ENCODE measurements at regions not wholly inside any gene's neighbourhood (a gene's known extent, or its start where the extent isn't known, plus 50 kb on each side); places are given as distances from the start of the nearest gene placed in this dataset.

- TF ChIP-seq CTCF (IDR thresholded peaks at IDR 0.05; ENCODE audit: control insufficient read depth, extremely low read depth, insufficient read depth): no peak
- no peak for DNase-seq (ENCODE audit: low read depth)
- no peak overlapping the region for H3K4me3 ChIP-seq (ENCODE audit: low read depth, low read length)
These were observed 147.2 kb downstream of the TSN start for GRCh38 chr2:121902616-121903015.

- no peak overlapping the region for H3K4me3 ChIP-seq (ENCODE audit: low read depth, low read length)
- no peak for DNase-seq (ENCODE audit: low read depth)
- TF ChIP-seq CTCF (IDR thresholded peaks at IDR 0.05; ENCODE audit: control insufficient read depth, extremely low read depth, insufficient read depth): no peak
These were observed 147.7 kb downstream of the TSN start for GRCh38 chr2:121903037-121903689.

GRCh38 chr2:121904656-121905055 is 149.2 kb downstream of the TSN start:
- no peak overlapping the region for H3K4me3 ChIP-seq (ENCODE audit: low read depth, low read length)
- TF ChIP-seq CTCF (IDR thresholded peaks at IDR 0.05; ENCODE audit: control insufficient read depth, extremely low read depth, insufficient read depth): no peak
- no peak for DNase-seq (ENCODE audit: low read depth)

DNA sequence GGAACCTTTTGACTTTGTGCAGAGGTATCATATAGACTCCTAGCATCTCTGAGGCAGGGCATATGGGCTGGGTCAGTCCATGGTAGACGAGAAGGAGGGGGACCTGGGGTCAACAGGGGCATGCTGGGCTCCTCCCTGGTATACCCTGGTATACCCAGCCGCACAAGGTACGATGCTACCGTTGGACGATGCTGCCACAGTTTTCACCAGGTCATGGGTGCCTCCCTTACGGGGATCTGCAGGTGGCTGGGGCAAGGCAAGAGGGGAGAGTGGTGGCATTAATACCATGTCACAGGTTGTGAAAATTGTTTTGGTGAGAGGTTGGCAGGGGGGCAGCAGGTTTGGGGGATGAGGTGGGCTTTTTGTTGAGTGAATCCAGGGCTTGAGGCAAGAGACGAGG is 149.8 kb downstream of the TSN start:
- no peak for DNase-seq (ENCODE audit: low read depth)
- no peak for TF ChIP-seq CTCF (IDR thresholded peaks at IDR 0.05; ENCODE audit: control insufficient read depth, extremely low read depth, insufficient read depth)
- no peak overlapping the region for H3K4me3 ChIP-seq (ENCODE audit: low read depth, low read length)

- no peak for DNase-seq (ENCODE audit: low read depth)
- no peak overlapping the region for H3K4me3 ChIP-seq (ENCODE audit: low read depth, low read length)
These were observed 150.7 kb downstream of the TSN start for GRCh38 chr2:121906170-121906569.

GRCh38 chr2:121907928-121908327 is 152.5 kb downstream of the TSN start:
- no peak for TF ChIP-seq CTCF (IDR thresholded peaks at IDR 0.05; ENCODE audit: control insufficient read depth, extremely low read depth, insufficient read depth)
- DNase-seq (ENCODE audit: low read depth): no peak
- no peak overlapping the region for H3K4me3 ChIP-seq (ENCODE audit: low read depth, low read length)

More at GRCh38 chr2:121906170-121906569, 150.7 kb downstream of the TSN start:
- TF ChIP-seq CTCF (IDR thresholded peaks at IDR 0.05; ENCODE audit: control insufficient read depth, extremely low read depth, insufficient read depth): no peak

DNA sequence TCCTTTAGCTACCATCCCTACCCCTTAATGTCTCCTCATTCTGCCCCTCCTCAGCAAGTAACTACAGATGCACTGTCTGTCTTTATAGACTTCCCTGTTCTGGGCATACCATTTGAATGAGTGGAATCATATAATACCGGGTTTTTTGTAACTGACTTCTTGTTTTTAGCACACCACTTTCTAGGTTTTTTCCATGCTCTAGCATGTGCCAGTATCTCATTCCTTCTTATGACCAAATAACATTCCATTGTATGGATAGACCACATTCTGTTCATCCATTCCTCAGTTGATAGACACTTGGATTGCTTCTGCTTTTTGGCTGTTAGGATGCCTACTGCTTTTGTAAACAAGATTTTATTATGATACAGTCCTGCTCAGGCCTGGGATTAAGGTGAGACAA is 154.7 kb downstream of the TSN start:
- TF ChIP-seq CTCF (IDR thresholded peaks at IDR 0.05; ENCODE audit: control insufficient read depth, extremely low read depth, insufficient read depth): no peak
- DNase-seq (ENCODE audit: low read depth): no peak
- no peak overlapping the region for H3K4me3 ChIP-seq (ENCODE audit: low read depth, low read length)

Measured in LNCaP clone FGC (cell line).